Endothelial cell of umbilical vein (primary cell): ENCODE measurements at regions not wholly inside any gene's neighbourhood (a gene's known extent, or its start where the extent isn't known, plus 50 kb on each side); places are given as distances from the start of the nearest gene placed in this dataset.

Experiments used
- BruUV-seq: library from RNA; stranded (reverse); fragments of 400-500 nt; replicated peaks from 2 replicates; lab custom pipeline; 2021; lab: Mats Ljungman, UMichigan
- CTCF ChIA-PET: fragments of 300-600, 350-600 bp; sonication (Branson Sonifier 250); formaldehyde crosslinking; loops from one replicate; lab custom pipeline; 2021; ENCODE audit warnings: antibody characterized with exemption, inconsistent platforms; lab: Charles Lee
- POLR2A ChIA-PET: fragments of 300-600, 350-600 bp; sonication (Branson Sonifier 250); formaldehyde crosslinking; loops from one replicate; lab custom pipeline; 2021; ENCODE audit warnings: antibody characterized with exemption, inconsistent platforms; lab: Charles Lee
- DNase-seq: peaks from one replicate; pipeline ENCODE4 v3.0.0-alpha.2; 2011; ENCODE audit warnings: low read depth, low spot score
- FAIRE-seq: peaks from 2 replicates; lab custom pipeline; 2011; peaks lifted over from hg19 to GRCh38; lab: Jason Lieb, UNC
- H2AFZ ChIP-seq: 2 replicates; pipeline ENCODE4 v1.6.0; 2012; ENCODE audit warnings: low read depth, low read length, control low read depth, inconsistent platforms
- H3K27ac ChIP-seq: 2 replicates; pipeline ENCODE4 v1.5.1; 2011; ENCODE audit warnings: low read depth, mild to moderate bottlenecking, control low read depth, low read length, moderate library complexity; ENCODE audit not compliant: insufficient read depth
- H3K27me3 ChIP-seq, 2 experiments: 2 replicates each; pipeline versions ENCODE4 v1.6.0 to v1.6.1; 2011; ENCODE audit warnings: low read length in 2 of 2, mixed read lengths in 1 of 2; ENCODE audit not compliant: control insufficient read depth in 2 of 2, insufficient read depth in 2 of 2
- H3K36me3 ChIP-seq, 2 experiments: 2 replicates in 1 of 2; 3 replicates in 1 of 2; pipeline ENCODE4 v1.5.1; 2011; ENCODE audit warnings: low read length in 2 of 2, mild to moderate bottlenecking in 1 of 2, moderate library complexity in 1 of 2; ENCODE audit not compliant: control insufficient read depth in 2 of 2, insufficient read depth in 2 of 2; ENCODE audit errors: extremely low read depth in 1 of 2
- H3K4me1 ChIP-seq: 3 replicates; pipeline ENCODE4 v1.5.1; 2011; ENCODE audit warnings: mild to moderate bottlenecking, low read length; ENCODE audit not compliant: control insufficient read depth, insufficient read depth; ENCODE audit errors: extremely low read depth
- H3K4me2 ChIP-seq: 2 replicates; pipeline ENCODE4 v1.6.1; 2011; ENCODE audit warnings: low read length, control low read depth, mixed read lengths; ENCODE audit not compliant: insufficient read depth
- H3K4me3 ChIP-seq, 3 experiments: fragments of 200-600 bp in 1 of 3; sonication (generic), shearing (Covaris generic) in 1 of 3; replicated peaks in 1 of 3; 2 replicates each; pipeline ENCODE4 v1.5.1; 2011 to 2016; ENCODE audit warnings: control low read depth in 3 of 3, low read length in 3 of 3, mild to moderate bottlenecking in 2 of 3, inconsistent platforms in 1 of 3, low read depth in 1 of 3, moderate library complexity in 1 of 3; ENCODE audit not compliant: insufficient read depth in 1 of 3
- H3K79me2 ChIP-seq: 2 replicates; pipeline ENCODE4 v1.6.0; 2012; ENCODE audit warnings: low read length, inconsistent platforms; ENCODE audit not compliant: control insufficient read depth, insufficient read depth
- H3K9ac ChIP-seq: replicated peaks from 2 replicates; pipeline ENCODE3; 2011; ENCODE audit warnings: low read length, control low read depth; ENCODE audit not compliant: insufficient read depth; ENCODE audit errors: extremely low read depth
- H3K9me1 ChIP-seq: replicated peaks from 3 replicates; pipeline ENCODE4 v1.6.0; 2011; ENCODE audit warnings: mild to moderate bottlenecking, low read length; ENCODE audit not compliant: control insufficient read depth, insufficient read depth; ENCODE audit errors: extremely low read depth
- H3K9me3 ChIP-seq: replicated peaks from 2 replicates; pipeline ENCODE4 v1.5.1; 2012; ENCODE audit warnings: low read length, inconsistent platforms; ENCODE audit not compliant: control insufficient read depth, insufficient read depth
- H4K20me1 ChIP-seq: replicated peaks from 2 replicates; pipeline ENCODE3; 2011; ENCODE audit warnings: mild to moderate bottlenecking, low read length; ENCODE audit not compliant: control insufficient read depth, insufficient read depth; ENCODE audit errors: extremely low read depth
- JUN ChIP-seq: IDR thresholded peaks from 2 replicates; pipeline ENCODE4 v1.6.1; 2011; ENCODE audit warnings: borderline replicate concordance, low read depth; ENCODE audit not compliant: insufficient read length, insufficient read depth
- dilution Hi-C: fragments of 300-500 bp; cut with MboI; formaldehyde crosslinking; loops from one replicate; pipeline ENCODE4 v1.15.0; 2019; ENCODE audit warnings: low sequenced_read_pairs; ENCODE audit not compliant: extremely low pct_ligation_motif_present
- intact Hi-C: fragments of 100-400 bp; cut with micrococcal nuclease; formaldehyde crosslinking; loops from one replicate; pipeline ENCODE4 v1.10.0; 2022

DNA sequence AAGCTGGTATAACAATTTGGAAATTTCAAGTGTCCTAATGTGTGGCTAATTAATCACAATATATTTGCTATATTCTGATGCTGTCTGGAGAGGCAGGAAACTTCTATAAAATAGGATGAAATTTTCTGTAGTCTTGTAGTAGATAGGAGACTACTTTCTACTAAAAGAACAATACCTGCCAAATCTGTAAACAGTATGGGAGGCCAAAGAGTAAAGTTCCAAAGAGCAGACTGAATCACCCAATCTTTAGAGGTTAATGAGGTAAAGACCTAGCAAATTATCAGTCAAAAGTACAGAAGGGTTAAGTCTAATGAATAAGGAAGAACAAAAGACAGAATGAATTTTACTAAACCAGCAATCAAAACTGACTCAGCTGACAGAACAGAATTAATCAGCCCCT is 52.4 kb upstream of the RGS7BP start:
- FAIRE-seq (no peak), DNase-seq (no peak)
- ChIA-PET POLR2A (no interaction called here), CTCF (no interaction called here)
- Histone ChIP-seq H3K36me3 (no peaks in the 10 kb centered on the region), H3K9ac (no peak overlapping the region), H4K20me1 (no peaks in the 10 kb centered on the region), H3K9me3 (no peaks in the 10 kb centered on the region), H3K79me2 (no peaks in the 10 kb centered on the region), H3K9me1 (no peaks in the 10 kb centered on the region), H3K27me3 (peaks cover 0 to 1% of the 10 kb centered on the region in 2 experiments), H3K27ac (no peak overlapping the region), H2AFZ (no peak overlapping the region), H3K4me1 (no peaks in the 10 kb centered on the region), H3K4me3 (no peak overlapping the region), H3K4me2 (no peak overlapping the region)
- no TSS peak for BruUV-seq
- no peak for TF ChIP-seq JUN
- intact Hi-C loops (no loop called here), dilution Hi-C loops (no loop called here)
